ENCODE measurements at regions not wholly inside any gene's neighbourhood (a gene's known extent, or its start where the extent isn't known, plus 50 kb on each side); places are given as distances from the start of the nearest gene placed in this dataset.

GRCh38 chr6:160933256-160933655 lies 58.3 kb upstream of the MAP3K4 start:
- H3K4me1 ChIP-seq (ENCODE audit: control insufficient read depth, insufficient read depth, low read length): peaks cover 5% of the 10 kb centered on the region
- H3K9me3 ChIP-seq (ENCODE audit: control insufficient read depth, low read length): no peaks in the 10 kb centered on the region
- H3K36me3 ChIP-seq (ENCODE audit: control insufficient read depth, insufficient read depth, low read length): no peaks in the 10 kb centered on the region
- peaks cover 14% of the 10 kb centered on the region for H3K27me3 ChIP-seq (ENCODE audit: control insufficient read depth, insufficient read depth, low read length)
- no peak overlapping the region for H3K9ac ChIP-seq (ENCODE audit: low read length)
- no peak overlapping the region for H3K4me3 ChIP-seq (ENCODE audit: low read length)

GRCh38 chr6:160934157-160934556 lies 57.4 kb upstream of the MAP3K4 start:
- Histone ChIP-seq H3K9ac (ENCODE audit: low read length) (no peak overlapping the region), H3K36me3 (ENCODE audit: control insufficient read depth, insufficient read depth, low read length) (no peaks in the 10 kb centered on the region), H3K4me3 (ENCODE audit: low read length) (no peak overlapping the region), H3K27me3 (ENCODE audit: control insufficient read depth, insufficient read depth, low read length) (peaks cover 14% of the 10 kb centered on the region), H3K4me1 (ENCODE audit: control insufficient read depth, insufficient read depth, low read length) (peaks cover 5% of the 10 kb centered on the region), H3K9me3 (ENCODE audit: control insufficient read depth, low read length) (no peaks in the 10 kb centered on the region)

- no peaks in the 10 kb centered on the region for H3K36me3 ChIP-seq (ENCODE audit: control insufficient read depth, insufficient read depth, low read length)
- no peak overlapping the region for H3K9ac ChIP-seq (ENCODE audit: low read length)
- H3K9me3 ChIP-seq (ENCODE audit: control insufficient read depth, low read length): no peaks in the 10 kb centered on the region
- no peaks in the 10 kb centered on the region for H3K27me3 ChIP-seq (ENCODE audit: control insufficient read depth, insufficient read depth, low read length)
- no peak overlapping the region for H3K4me3 ChIP-seq (ENCODE audit: low read length)
- no peaks in the 10 kb centered on the region for H3K4me1 ChIP-seq (ENCODE audit: control insufficient read depth, insufficient read depth, low read length)
These were observed 51.4 kb upstream of the MAP3K4 start for GRCh38 chr6:160940197-160940596.

Measured in mucosa of stomach (tissue), 1 donor.